ENCODE measurements at regions not wholly inside any gene's neighbourhood (a gene's known extent, or its start where the extent isn't known, plus 50 kb on each side); places are given as distances from the start of the nearest gene placed in this dataset.

- TF ChIP-seq CTCF (IDR thresholded peaks at IDR 0.05) (no peak), EZH2phosphoT487 (IDR thresholded peaks at IDR 0.05) (no peak), EZH2 (IDR thresholded peaks at IDR 0.05) (no peak)
Observed at GRCh38 chr9:102069969-102070368, 331.5 kb upstream of the GRIN3A start.

Data from neural progenitor cell (in vitro differentiated cells).